Activated CD4-positive, alpha-beta T cell treated with anti-CD3 and anti-CD28 coated beads, Interleukin-10, Interleukin-2, amounts not matched to agents 100 ng/mL and 50 ng/mL, durations not matched to agents 16 hours and 8 hours (primary cell): ENCODE measurements at regions not wholly inside any gene's neighbourhood (a gene's known extent, or its start where the extent isn't known, plus 50 kb on each side); places are given as distances from the start of the nearest gene placed in this dataset.

Experiments
- DNase-seq: peaks from one replicate; pipeline ENCODE4 v3.0.0-alpha.2; 2020

DNA sequence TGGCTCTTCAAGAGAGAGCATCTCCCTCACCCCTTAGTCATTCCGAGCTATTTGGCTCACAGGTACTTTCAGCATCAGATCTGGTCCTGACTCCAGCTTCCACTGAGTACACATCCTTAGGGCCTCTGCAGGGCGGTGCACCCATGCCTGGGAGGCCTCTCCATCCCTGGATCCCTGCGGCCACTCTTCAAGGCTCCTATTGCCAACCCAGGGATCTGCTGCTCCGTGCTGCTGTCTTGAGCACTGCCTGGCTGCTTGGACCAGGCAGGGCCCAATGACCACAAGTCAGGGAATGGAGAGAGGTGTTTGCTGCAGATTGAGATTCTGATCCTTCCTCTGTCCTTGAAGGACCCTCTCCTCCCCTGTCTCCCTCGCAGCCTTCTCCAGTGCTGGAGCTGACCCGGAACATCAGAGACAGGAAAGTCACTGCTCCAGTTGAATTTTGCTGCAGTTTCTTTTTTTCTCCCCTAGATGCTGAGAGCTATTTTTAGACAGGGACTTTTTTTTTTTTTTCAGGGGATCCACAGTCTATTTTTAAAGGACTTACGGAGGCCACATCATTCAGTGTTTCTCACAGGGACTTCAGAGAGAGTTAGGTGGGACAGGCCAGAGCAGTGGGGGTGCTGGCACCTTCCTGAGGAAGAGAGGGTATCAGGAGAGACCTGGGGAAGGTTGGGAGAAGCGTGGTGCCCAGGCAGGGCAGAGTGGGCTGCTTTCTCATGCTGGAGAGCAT lies 50.1 kb upstream of the KCNA1 start:
- DNase-seq: no peak
